HG02571 (cell line): ENCODE measurements at regions not wholly inside any gene's neighbourhood (a gene's known extent, or its start where the extent isn't known, plus 50 kb on each side); places are given as distances from the start of the nearest gene placed in this dataset.
"Not testable (repeated sequence)": the region's sequence is repeated elsewhere in the genome, so short reads cannot be mapped to it uniquely, and the experiment has no call there.

Experiments
- ATAC-seq: cut with Tn5 transposase; IDR thresholded peaks from one replicate; pipeline ENCODE4 v1.9.1; 2021; ENCODE audit warnings: mild to moderate bottlenecking, moderate library complexity; ENCODE audit not compliant: unreplicated experiment

- ATAC-seq: no peak
Measured at GRCh38 chr1:73100216-73100615, 817.9 kb upstream of the NEGR1 start.

- no peak for ATAC-seq
Measured at GRCh38 chr1:73097917-73098316, 815.6 kb upstream of the NEGR1 start.

- ATAC-seq: no peak
Measured at GRCh38 chr1:73096841-73097240, 814.5 kb upstream of the NEGR1 start.

- ATAC-seq: no peak
Measured at GRCh38 chr1:73092383-73092782, 810.0 kb upstream of the NEGR1 start.

GRCh38 chr1:73066866-73067265 lies 784.5 kb upstream of the NEGR1 start:
- no peak for ATAC-seq

- ATAC-seq: no peak
Measured at GRCh38 chr1:73065339-73066041, 783.2 kb upstream of the NEGR1 start.

GRCh38 chr1:73056826-73057225 lies 774.5 kb upstream of the NEGR1 start:
- ATAC-seq: no peak

- no peak for ATAC-seq
Measured at GRCh38 chr1:73044241-73045036, 762.1 kb upstream of the NEGR1 start.

- ATAC-seq: no peak
Measured at GRCh38 chr1:73042403-73042802, 760.1 kb upstream of the NEGR1 start.

GRCh38 chr1:73040811-73041210 lies 758.5 kb upstream of the NEGR1 start:
- no peak for ATAC-seq

GRCh38 chr1:73034271-73034670 lies 751.9 kb upstream of the NEGR1 start:
- ATAC-seq: no peak

- no peak for ATAC-seq
Measured at GRCh38 chr1:73033640-73034039, 751.3 kb upstream of the NEGR1 start.

- ATAC-seq: no peak
Measured at GRCh38 chr1:73029571-73029970, 747.2 kb upstream of the NEGR1 start.

GRCh38 chr1:73026114-73026513 lies 743.8 kb upstream of the NEGR1 start:
- ATAC-seq: no peak

- no peak for ATAC-seq
Measured at GRCh38 chr1:73009938-73010337, 727.6 kb upstream of the NEGR1 start.

GRCh38 chr1:73009311-73009710 lies 727.0 kb upstream of the NEGR1 start:
- ATAC-seq: no peak

- ATAC-seq: no peak
Measured at GRCh38 chr1:72997624-72998023, 715.3 kb upstream of the NEGR1 start.

GRCh38 chr1:72997041-72997440 lies 714.7 kb upstream of the NEGR1 start:
- no peak for ATAC-seq

GRCh38 chr1:72987871-72988270 lies 705.5 kb upstream of the NEGR1 start:
- ATAC-seq: not testable (repeated sequence)

GRCh38 chr1:72986591-72987290 lies 704.4 kb upstream of the NEGR1 start:
- ATAC-seq: no peak

- ATAC-seq: not testable (repeated sequence)
Measured at GRCh38 chr1:72985024-72985423, 702.7 kb upstream of the NEGR1 start.

GRCh38 chr1:72983011-72983410 lies 700.7 kb upstream of the NEGR1 start:
- ATAC-seq: not testable (repeated sequence)
